A549 (cell line): ENCODE measurements at regions not wholly inside any gene's neighbourhood (a gene's known extent, or its start where the extent isn't known, plus 50 kb on each side); places are given as distances from the start of the nearest gene placed in this dataset.

ENCODE experiments used
- ATAC-seq, 2 experiments: fragments of 200-7000 bp in 1 of 2; fragments of >200 bp in 1 of 2; cut with Nextera tagmentation in 1 of 2; cut with Tn5 transposase in 1 of 2; 3 replicates each; pipeline versions ENCODE4 v1.8.0 to v1.9.1; 2018 to 2020; ENCODE audit warnings: mild to moderate bottlenecking in 1 of 2, moderate library complexity in 1 of 2
- CTCF ChIA-PET: fragments of 300-600 bp; sonication (Branson Sonifier 250); formaldehyde crosslinking; extraction: SDS; loops from one replicate; lab custom pipeline; 2021; ENCODE audit warnings: antibody characterized with exemption, inconsistent platforms; lab: Yijun Ruan, JAX
- POLR2A ChIA-PET: fragments of 350-600 bp; formaldehyde crosslinking; extraction: SDS; loops from one replicate; lab custom pipeline; 2021; ENCODE audit warnings: antibody characterized with exemption, inconsistent platforms; lab: Yijun Ruan, JAX
- DNase-seq, 2 experiments: peaks; one replicate each; pipeline versions ENCODE4 v3.0.0 to v3.0.0-alpha.2; 2011 to 2016; ENCODE audit warnings: low read depth in 1 of 2, low spot score in 1 of 2
- FAIRE-seq: peaks from 2 replicates; lab custom pipeline; 2011; peaks lifted over from hg19 to GRCh38; lab: Jason Lieb, UNC
- H3K27ac ChIP-seq, 2 experiments: fragments of >200 bp; sonication (Bioruptor Twin); formaldehyde crosslinking; 3 replicates each; pipeline ENCODE4 v1.5.1; 2016 to 2017
- H3K4me1 ChIP-seq: fragments of >200 bp; sonication (Bioruptor Twin); formaldehyde crosslinking; 3 replicates; pipeline ENCODE4 v1.6.1; 2016
- H3K4me2 ChIP-seq: fragments of >200 bp; sonication (Bioruptor Twin); formaldehyde crosslinking; 3 replicates; pipeline ENCODE4 v1.6.1; 2016
- H3K4me3 ChIP-seq: fragments of >200 bp; sonication (Bioruptor Twin); formaldehyde crosslinking; 3 replicates; pipeline ENCODE4 v1.5.1; 2016
- H3K9me3 ChIP-seq: fragments of >200 bp; sonication (Bioruptor Twin); formaldehyde crosslinking; 3 replicates; pipeline ENCODE4 v1.6.1; 2016
- BHLHE40 ChIP-seq: IDR thresholded peaks from 2 replicates; pipeline ENCODE4 v1.6.1; 2012; ENCODE audit warnings: low read depth, low read length, inconsistent platforms
- CBX8 ChIP-seq: fragments of 200-600 bp; sonication (generic); IDR thresholded peaks from 2 replicates; pipeline ENCODE4 v1.6.1; 2016
- CEBPB ChIP-seq, 2 experiments: fragments of >200 bp in 1 of 2; sonication (Bioruptor Twin) in 1 of 2; formaldehyde crosslinking in 1 of 2; IDR thresholded peaks; 2 replicates each; pipeline ENCODE4 v1.6.1; 2012 to 2016
- EHF ChIP-seq: fragments of 250-450 bp; sonication (Bioruptor Pico); IDR thresholded peaks from 2 replicates; pipeline ENCODE4 v1.5.0; 2020; ENCODE audit warnings: mild to moderate bottlenecking
- EHMT2 ChIP-seq: fragments of 200-600 bp; sonication (generic); IDR thresholded peaks from 2 replicates; pipeline ENCODE4 v1.6.1; 2016; ENCODE audit warnings: antibody characterized with exemption, low read depth, mild to moderate bottlenecking, moderate library complexity
- ESRRA ChIP-seq: fragments of 150-350 bp; IDR thresholded peaks from 2 replicates; pipeline ENCODE4 v1.6.1; 2014; ENCODE audit warnings: mild to moderate bottlenecking, low read length, borderline replicate concordance
- FOSB ChIP-seq: fragments of 250-450 bp; sonication (Bioruptor Pico); IDR thresholded peaks from 2 replicates; pipeline ENCODE4 v1.5.0; 2020; ENCODE audit warnings: mild to moderate bottlenecking, moderate library complexity
- FOSL2 ChIP-seq, 2 experiments: fragments of 450-650 bp in 1 of 2; fragments of >200 bp in 1 of 2; sonication (Bioruptor Twin) in 1 of 2; formaldehyde crosslinking; IDR thresholded peaks; 2 replicates each; pipeline versions ENCODE4 v1.5.0 to v1.6.1; 2016 to 2020; ENCODE audit warnings: mild to moderate bottlenecking in 1 of 2, moderate library complexity in 1 of 2
- FOXS1 ChIP-seq: fragments of 250-450 bp; sonication (Bioruptor Pico); IDR thresholded peaks from 2 replicates; pipeline ENCODE4 v1.5.0; 2020; ENCODE audit warnings: mild to moderate bottlenecking, moderate library complexity
- GATA3 ChIP-seq: IDR thresholded peaks from 2 replicates; pipeline ENCODE4 v1.6.1; 2012; ENCODE audit warnings: borderline replicate concordance
- HEYL ChIP-seq: fragments of 250-450 bp; sonication (Bioruptor Pico); IDR thresholded peaks from 2 replicates; pipeline ENCODE4 v1.8.0; 2021; ENCODE audit warnings: mild to moderate bottlenecking, moderate library complexity
- HOXB5 ChIP-seq: fragments of 250-450 bp; sonication (Bioruptor Pico); IDR thresholded peaks from 2 replicates; pipeline ENCODE4 v1.5.0; 2020; ENCODE audit warnings: mild to moderate bottlenecking, moderate library complexity
- JUN ChIP-seq, 2 experiments: fragments of >200 bp; sonication (Bioruptor Twin); formaldehyde crosslinking; IDR thresholded peaks; 2 replicates in 1 of 2; 3 replicates in 1 of 2; pipeline ENCODE4 v1.6.1; 2016 to 2017
- JUNB ChIP-seq: fragments of >200 bp; sonication (Bioruptor Twin); formaldehyde crosslinking; IDR thresholded peaks from 2 replicates; pipeline ENCODE4 v1.6.1; 2016
- KDM5A ChIP-seq: fragments of 200-600 bp; sonication (generic); IDR thresholded peaks from 2 replicates; pipeline ENCODE4 v1.6.1; 2016; ENCODE audit warnings: antibody characterized with exemption, mild to moderate bottlenecking
- MAFK ChIP-seq: fragments of 450-650 bp; IDR thresholded peaks from 2 replicates; pipeline ENCODE4 v1.6.1; 2014; ENCODE audit not compliant: partially characterized antibody
- NFE2L2 ChIP-seq: fragments of 150-350 bp; conservative IDR thresholded peaks from 2 replicates; pipeline ENCODE4 v1.6.1; 2014; ENCODE audit warnings: low read length
- NPAS2 ChIP-seq: fragments of 250-450 bp; sonication (Bioruptor Pico); IDR thresholded peaks from 2 replicates; pipeline ENCODE4 v1.8.0; 2022; ENCODE audit warnings: mild to moderate bottlenecking, moderate library complexity, borderline replicate concordance
- NR3C1 ChIP-seq: fragments of >200 bp; sonication (Bioruptor Twin); formaldehyde crosslinking; IDR thresholded peaks from 3 replicates; pipeline ENCODE4 v1.6.1; 2017
- POLR2A ChIP-seq: IDR thresholded peaks from 2 replicates; pipeline ENCODE4 v1.6.1; 2012; ENCODE audit warnings: mild to moderate bottlenecking, low read length
- RAD21 ChIP-seq, 2 experiments: fragments of >200 bp in 1 of 2; sonication (Bioruptor Twin) in 1 of 2; formaldehyde crosslinking in 1 of 2; IDR thresholded peaks in 1 of 2; conservative IDR thresholded peaks in 1 of 2; 2 replicates in 1 of 2; 3 replicates in 1 of 2; pipeline ENCODE4 v1.6.1; 2012 to 2018; ENCODE audit warnings: inconsistent platforms in 1 of 2
- RFX5 ChIP-seq: fragments of 450-650 bp; IDR thresholded peaks from 2 replicates; pipeline ENCODE4 v1.7.1; 2014; ENCODE audit warnings: antibody characterized with exemption, mild to moderate bottlenecking, moderate library complexity
- RNF2 ChIP-seq: fragments of 200-600 bp; sonication (generic); IDR thresholded peaks from 2 replicates; pipeline ENCODE4 v1.6.1; 2016; ENCODE audit warnings: low read depth, mild to moderate bottlenecking, antibody characterized with exemption, moderate library complexity, borderline replicate concordance
- SMC3 ChIP-seq: fragments of >200 bp; sonication (Bioruptor Twin); formaldehyde crosslinking; IDR thresholded peaks from 3 replicates; pipeline ENCODE4 v1.6.1; 2018; ENCODE audit warnings: inconsistent platforms
- ZFP36 ChIP-seq: fragments of 450-650 bp; IDR thresholded peaks from 2 replicates; pipeline ENCODE4 v1.6.1; 2014; ENCODE audit warnings: borderline replicate concordance; ENCODE audit not compliant: partially characterized antibody
- ZSCAN20 ChIP-seq: fragments of 250-450 bp; sonication (Bioruptor Pico); IDR thresholded peaks from 2 replicates; pipeline ENCODE4 v1.8.0; 2022; ENCODE audit warnings: mild to moderate bottlenecking, moderate library complexity
- WGBS: methylation state at CpG from one replicate; pipeline ENCODE4 v1.1.6; 2017; ENCODE audit errors: missing lambda C conversion rate; 5-methylcytosine and 5-hydroxymethylcytosine counted together
- TF ChIP-seq, protein P1 (sequence below): IDR thresholded peaks from 2 replicates; pipeline ENCODE4 v1.6.1; 2012; ENCODE audit warnings: low read depth, borderline replicate concordance
- TF ChIP-seq, protein P2 (sequence below): fragments of >200 bp; sonication (Bioruptor Twin); formaldehyde crosslinking; IDR thresholded peaks from 3 replicates; pipeline ENCODE4 v1.6.1; 2016
- TF ChIP-seq, protein P3 (sequence below): fragments of 200-600 bp; sonication (generic); IDR thresholded peaks from 2 replicates; pipeline ENCODE4 v1.6.1; 2016; ENCODE audit warnings: antibody characterized with exemption, mild to moderate bottlenecking, moderate library complexity
- TF ChIP-seq, protein P4 (sequence below): fragments of 150-350 bp; IDR thresholded peaks from 2 replicates; pipeline ENCODE4 v1.6.1; 2014; ENCODE audit warnings: low read depth, mild to moderate bottlenecking, low read length

DNA sequence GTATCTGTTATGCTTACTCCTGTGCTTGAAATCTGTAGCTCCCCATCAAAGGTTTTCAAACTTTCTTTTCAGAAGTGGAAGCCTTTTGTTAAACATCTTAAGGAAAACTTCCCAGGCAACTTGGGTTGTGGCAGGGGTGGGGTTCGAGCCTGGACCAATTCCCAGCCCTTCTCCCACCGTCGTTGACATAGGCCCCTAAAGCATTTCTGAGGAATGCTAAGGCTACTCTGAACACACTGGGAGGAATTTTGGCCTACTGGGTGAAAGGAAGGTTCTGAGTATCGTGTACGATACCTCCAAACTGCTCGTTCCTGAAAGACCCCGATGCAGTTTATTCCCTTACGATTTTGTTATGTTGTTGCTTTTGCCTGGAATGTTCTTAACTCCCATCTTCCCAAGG lies 56.1 kb upstream of the PMFBP1 start:
- Histone ChIP-seq H3K27ac (no peak overlapping the region), H3K4me3 (no peak overlapping the region), H3K4me1 (no peaks in the 10 kb centered on the region), H3K9me3 (no peaks in the 10 kb centered on the region), H3K4me2 (no peak overlapping the region)
- DNase-seq = no peak
- ATAC-seq = no peak
- no peak for FAIRE-seq
- no peak for TF ChIP-seq EHF (CRISPR knock-in tag)
- no peak for TF ChIP-seq SMC3
- no peak for TF ChIP-seq ZSCAN20 (CRISPR knock-in tag)
- TF ChIP-seq NPAS2 = no peak
- TF ChIP-seq FOXS1 (CRISPR knock-in tag) = no peak
- no peak for TF ChIP-seq FOSL2 (IDR thresholded peaks at IDR 0.05)
- TF ChIP-seq FOSL2 (CRISPR knock-in tag; IDR thresholded peaks at IDR 0.05) = no peak
- TF ChIP-seq, protein P1, sequence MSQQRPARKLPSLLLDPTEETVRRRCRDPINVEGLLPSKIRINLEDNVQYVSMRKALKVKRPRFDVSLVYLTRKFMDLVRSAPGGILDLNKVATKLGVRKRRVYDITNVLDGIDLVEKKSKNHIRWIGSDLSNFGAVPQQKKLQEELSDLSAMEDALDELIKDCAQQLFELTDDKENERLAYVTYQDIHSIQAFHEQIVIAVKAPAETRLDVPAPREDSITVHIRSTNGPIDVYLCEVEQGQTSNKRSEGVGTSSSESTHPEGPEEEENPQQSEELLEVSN = no peak
- no peak for TF ChIP-seq RNF2
- no peak for TF ChIP-seq KDM5A
- TF ChIP-seq HOXB5 (CRISPR knock-in tag) = no peak
- TF ChIP-seq ESRRA = no peak
- no peak for TF ChIP-seq RAD21 (conservative IDR thresholded peaks at IDR 0.05 in 1 of 2, IDR thresholded peaks at IDR 0.05 in 1 of 2)
- CTCF ChIA-PET = no interaction called here
- 47% methylated on average over 8 of the region's 8 CpGs for WGBS
- POLR2A ChIA-PET = no interaction called here

DNA sequence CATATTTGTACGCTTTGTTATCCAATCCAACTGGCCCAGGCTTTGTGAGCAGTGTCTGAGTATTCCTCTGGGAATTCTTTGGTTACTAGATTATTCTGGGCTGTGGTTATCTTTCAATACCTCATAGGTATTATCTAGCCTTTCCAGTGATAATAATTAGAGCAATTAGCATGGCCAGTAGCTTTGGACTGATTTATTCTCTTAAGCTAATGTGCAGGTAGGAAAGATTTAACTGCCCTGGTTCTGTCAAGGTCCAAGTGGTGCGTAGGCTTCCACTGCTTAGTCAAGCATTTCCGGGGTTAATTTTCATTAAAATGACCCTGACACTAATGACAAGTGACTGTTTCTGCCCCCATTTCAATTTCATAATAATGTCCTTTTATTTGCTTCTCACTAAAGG lies 54.2 kb upstream of the PMFBP1 start:
- 28% methylated on average over 3 of the region's 3 CpGs for WGBS
- CTCF ChIA-PET = interaction anchor here (1.1 kb wide), 1 partner anchor 16 kb away, joined by 3 read pairs; no protein-coding TSS in a partner anchor
- H3K27ac ChIP-seq = no peak overlapping the region
- no peak overlapping the region for H3K4me3 ChIP-seq
- no peak for TF ChIP-seq NR3C1
- TF ChIP-seq NPAS2 = no peak
- TF ChIP-seq KDM5A = no peak
- no peak for TF ChIP-seq RFX5
- no peak for TF ChIP-seq POLR2A
- no peak for TF ChIP-seq FOSB
- TF ChIP-seq BHLHE40 = no peak
- no peak for TF ChIP-seq ZFP36
- no peak for TF ChIP-seq GATA3
- TF ChIP-seq EHMT2 = no peak
- no peak for TF ChIP-seq JUN (IDR thresholded peaks at IDR 0.05)
- DNase-seq (no peak), ATAC-seq (no peak), FAIRE-seq (no peak)
- H3K9me3 ChIP-seq = no peaks in the 10 kb centered on the region
- H3K4me1 ChIP-seq = no peaks in the 10 kb centered on the region
- no peak overlapping the region for H3K4me2 ChIP-seq
- POLR2A ChIA-PET = no interaction called here

DNA sequence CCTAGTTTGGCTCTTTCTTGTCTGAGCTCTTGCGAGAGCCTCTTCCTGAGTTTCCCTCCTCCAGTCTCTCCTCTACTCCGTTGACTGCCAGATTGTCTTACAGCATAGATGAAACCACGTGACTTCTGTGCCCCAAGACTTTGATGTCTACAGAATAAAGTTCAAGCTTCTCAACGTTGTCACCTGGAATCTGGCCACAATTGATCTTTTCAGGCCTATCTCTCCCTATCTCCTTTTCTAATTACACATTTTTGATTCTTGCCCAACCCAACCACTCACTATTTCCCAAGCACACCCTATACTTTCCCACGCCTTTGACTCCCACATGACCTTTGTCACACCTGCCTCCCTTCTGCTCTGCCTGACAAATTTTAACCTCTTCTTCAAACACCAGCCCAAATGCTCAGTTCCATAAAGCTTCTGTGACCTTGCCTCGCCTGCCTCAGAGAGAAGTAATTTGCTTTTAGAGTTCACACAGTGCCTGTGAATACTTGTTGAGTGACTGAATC lies 52.4 kb upstream of the PMFBP1 start:
- TF ChIP-seq FOSL2 (IDR thresholded peaks at IDR 0.05) (no peak), FOSL2 (CRISPR knock-in tag; IDR thresholded peaks at IDR 0.05) (no peak), NFE2L2 (no peak), JUNB (no peak), CEBPB (IDR thresholded peaks at IDR 0.05) (no peak), RAD21 (conservative IDR thresholded peaks at IDR 0.05 in 1 of 2, IDR thresholded peaks at IDR 0.05 in 1 of 2) (no peak), NR3C1 (no peak), MAFK (no peak), FOSB (no peak), KDM5A (no peak), HEYL (CRISPR knock-in tag) (no peak), CBX8 (no peak), FOXS1 (CRISPR knock-in tag) (no peak)
- TF ChIP-seq, protein P2, sequence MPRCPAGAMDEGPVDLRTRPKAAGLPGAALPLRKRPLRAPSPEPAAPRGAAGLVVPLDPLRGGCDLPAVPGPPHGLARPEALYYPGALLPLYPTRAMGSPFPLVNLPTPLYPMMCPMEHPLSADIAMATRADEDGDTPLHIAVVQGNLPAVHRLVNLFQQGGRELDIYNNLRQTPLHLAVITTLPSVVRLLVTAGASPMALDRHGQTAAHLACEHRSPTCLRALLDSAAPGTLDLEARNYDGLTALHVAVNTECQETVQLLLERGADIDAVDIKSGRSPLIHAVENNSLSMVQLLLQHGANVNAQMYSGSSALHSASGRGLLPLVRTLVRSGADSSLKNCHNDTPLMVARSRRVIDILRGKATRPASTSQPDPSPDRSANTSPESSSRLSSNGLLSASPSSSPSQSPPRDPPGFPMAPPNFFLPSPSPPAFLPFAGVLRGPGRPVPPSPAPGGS = no peak
- TF ChIP-seq, protein P3, sequence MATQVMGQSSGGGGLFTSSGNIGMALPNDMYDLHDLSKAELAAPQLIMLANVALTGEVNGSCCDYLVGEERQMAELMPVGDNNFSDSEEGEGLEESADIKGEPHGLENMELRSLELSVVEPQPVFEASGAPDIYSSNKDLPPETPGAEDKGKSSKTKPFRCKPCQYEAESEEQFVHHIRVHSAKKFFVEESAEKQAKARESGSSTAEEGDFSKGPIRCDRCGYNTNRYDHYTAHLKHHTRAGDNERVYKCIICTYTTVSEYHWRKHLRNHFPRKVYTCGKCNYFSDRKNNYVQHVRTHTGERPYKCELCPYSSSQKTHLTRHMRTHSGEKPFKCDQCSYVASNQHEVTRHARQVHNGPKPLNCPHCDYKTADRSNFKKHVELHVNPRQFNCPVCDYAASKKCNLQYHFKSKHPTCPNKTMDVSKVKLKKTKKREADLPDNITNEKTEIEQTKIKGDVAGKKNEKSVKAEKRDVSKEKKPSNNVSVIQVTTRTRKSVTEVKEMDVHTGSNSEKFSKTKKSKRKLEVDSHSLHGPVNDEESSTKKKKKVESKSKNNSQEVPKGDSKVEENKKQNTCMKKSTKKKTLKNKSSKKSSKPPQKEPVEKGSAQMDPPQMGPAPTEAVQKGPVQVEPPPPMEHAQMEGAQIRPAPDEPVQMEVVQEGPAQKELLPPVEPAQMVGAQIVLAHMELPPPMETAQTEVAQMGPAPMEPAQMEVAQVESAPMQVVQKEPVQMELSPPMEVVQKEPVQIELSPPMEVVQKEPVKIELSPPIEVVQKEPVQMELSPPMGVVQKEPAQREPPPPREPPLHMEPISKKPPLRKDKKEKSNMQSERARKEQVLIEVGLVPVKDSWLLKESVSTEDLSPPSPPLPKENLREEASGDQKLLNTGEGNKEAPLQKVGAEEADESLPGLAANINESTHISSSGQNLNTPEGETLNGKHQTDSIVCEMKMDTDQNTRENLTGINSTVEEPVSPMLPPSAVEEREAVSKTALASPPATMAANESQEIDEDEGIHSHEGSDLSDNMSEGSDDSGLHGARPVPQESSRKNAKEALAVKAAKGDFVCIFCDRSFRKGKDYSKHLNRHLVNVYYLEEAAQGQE = no peak
- TF ChIP-seq, protein P4, sequence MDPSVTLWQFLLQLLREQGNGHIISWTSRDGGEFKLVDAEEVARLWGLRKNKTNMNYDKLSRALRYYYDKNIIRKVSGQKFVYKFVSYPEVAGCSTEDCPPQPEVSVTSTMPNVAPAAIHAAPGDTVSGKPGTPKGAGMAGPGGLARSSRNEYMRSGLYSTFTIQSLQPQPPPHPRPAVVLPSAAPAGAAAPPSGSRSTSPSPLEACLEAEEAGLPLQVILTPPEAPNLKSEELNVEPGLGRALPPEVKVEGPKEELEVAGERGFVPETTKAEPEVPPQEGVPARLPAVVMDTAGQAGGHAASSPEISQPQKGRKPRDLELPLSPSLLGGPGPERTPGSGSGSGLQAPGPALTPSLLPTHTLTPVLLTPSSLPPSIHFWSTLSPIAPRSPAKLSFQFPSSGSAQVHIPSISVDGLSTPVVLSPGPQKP = no peak
- DNase-seq = no peak
- POLR2A ChIA-PET = no interaction called here
- ATAC-seq = no peak
- Histone ChIP-seq H3K27ac (no peak overlapping the region), H3K4me3 (no peak overlapping the region), H3K4me2 (no peak overlapping the region), H3K4me1 (no peaks in the 10 kb centered on the region), H3K9me3 (no peaks in the 10 kb centered on the region)
- WGBS = 37% methylated on average over 6 of the region's 6 CpGs
- no peak for FAIRE-seq
- CTCF ChIA-PET = interaction anchor here (0.6 kb wide), 1 partner anchor 1642 kb away, joined by 3 read pairs; no protein-coding TSS in a partner anchor
